Peyer's patch (tissue), 4 donors: ENCODE measurements at regions not wholly inside any gene's neighbourhood (a gene's known extent, or its start where the extent isn't known, plus 50 kb on each side); places are given as distances from the start of the nearest gene placed in this dataset.

Experiments used
- POLR2A ChIP-seq, 2 donors: fragments of 450-650 bp; IDR thresholded peaks; one replicate each; pipeline ENCODE4 v1.5.1; 2017; ENCODE audit warnings: antibody characterized with exemption in 2 of 2, mild to moderate bottlenecking in 2 of 2, moderate library complexity in 2 of 2
- TF ChIP-seq, protein P1 (sequence below), 6 experiments: fragments of 450-650 bp in 4 of 6; fragments of 200-600 bp in 2 of 6; sonication (generic) in 1 of 6; IDR thresholded peaks; one replicate each; pipeline ENCODE4 v1.5.1; 2017 to 2019; ENCODE audit warnings: antibody characterized with exemption in 6 of 6, mild to moderate bottlenecking in 3 of 6, moderate library complexity in 1 of 6

DNA sequence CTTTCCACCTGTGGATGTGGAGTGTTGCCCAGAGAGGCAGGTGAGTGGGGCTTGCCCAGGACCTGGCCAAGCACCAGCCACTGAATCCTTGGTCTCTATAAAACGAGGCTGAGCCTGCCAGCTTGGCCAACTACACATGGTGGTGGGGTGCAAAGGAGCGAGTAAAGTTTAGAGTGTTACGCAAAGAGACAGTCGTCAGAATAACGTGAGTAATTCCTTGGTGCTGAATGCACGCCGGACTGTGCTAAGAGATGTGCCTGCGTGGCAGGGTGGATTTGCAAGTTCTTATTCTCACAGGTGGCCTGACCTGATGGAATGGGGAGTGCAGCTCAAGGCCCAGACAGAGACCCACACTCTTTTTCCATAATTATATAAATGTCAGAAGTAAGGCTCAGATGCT is 88.6 kb upstream of the B3GAT1 start:
- TF ChIP-seq, protein P1, sequence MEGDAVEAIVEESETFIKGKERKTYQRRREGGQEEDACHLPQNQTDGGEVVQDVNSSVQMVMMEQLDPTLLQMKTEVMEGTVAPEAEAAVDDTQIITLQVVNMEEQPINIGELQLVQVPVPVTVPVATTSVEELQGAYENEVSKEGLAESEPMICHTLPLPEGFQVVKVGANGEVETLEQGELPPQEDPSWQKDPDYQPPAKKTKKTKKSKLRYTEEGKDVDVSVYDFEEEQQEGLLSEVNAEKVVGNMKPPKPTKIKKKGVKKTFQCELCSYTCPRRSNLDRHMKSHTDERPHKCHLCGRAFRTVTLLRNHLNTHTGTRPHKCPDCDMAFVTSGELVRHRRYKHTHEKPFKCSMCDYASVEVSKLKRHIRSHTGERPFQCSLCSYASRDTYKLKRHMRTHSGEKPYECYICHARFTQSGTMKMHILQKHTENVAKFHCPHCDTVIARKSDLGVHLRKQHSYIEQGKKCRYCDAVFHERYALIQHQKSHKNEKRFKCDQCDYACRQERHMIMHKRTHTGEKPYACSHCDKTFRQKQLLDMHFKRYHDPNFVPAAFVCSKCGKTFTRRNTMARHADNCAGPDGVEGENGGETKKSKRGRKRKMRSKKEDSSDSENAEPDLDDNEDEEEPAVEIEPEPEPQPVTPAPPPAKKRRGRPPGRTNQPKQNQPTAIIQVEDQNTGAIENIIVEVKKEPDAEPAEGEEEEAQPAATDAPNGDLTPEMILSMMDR (IDR thresholded peaks at IDR 0.05), result no peak
- TF ChIP-seq POLR2A (IDR thresholded peaks at IDR 0.05), result no peak
